Putamen (tissue), 1 donor: ENCODE measurements at regions not wholly inside any gene's neighbourhood (a gene's known extent, or its start where the extent isn't known, plus 50 kb on each side); places are given as distances from the start of the nearest gene placed in this dataset.

Experiments used
- DNase-seq: peaks from one replicate; pipeline ENCODE4 v3.0.0-alpha.2; 2016; ENCODE audit warnings: low spot score

DNA sequence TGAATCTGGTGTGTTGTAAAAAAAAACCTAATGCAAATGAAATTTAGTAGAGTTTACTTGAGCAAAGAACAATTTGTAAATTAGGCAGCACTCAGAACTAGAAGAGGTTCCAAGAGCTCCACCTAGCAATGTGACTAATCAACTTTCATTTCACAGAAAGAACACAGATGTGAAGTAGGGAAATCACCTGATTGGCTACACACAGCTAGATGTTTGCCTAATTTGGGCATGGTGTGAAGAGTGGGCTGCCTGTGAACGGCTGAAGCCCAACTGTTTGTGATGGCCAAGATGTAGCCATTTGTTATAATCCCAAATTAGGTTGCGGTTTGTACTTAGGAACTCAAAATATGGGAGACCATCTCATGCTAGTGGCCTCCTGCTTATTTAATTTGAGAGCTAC, 724.4 kb upstream of the SLITRK5 start:
- no peak for DNase-seq

GRCh38 chr13:86954341-86954740, 716.8 kb upstream of the SLITRK5 start:
- no peak for DNase-seq

- no peak for DNase-seq
Measured at GRCh38 chr13:86960876-86961275, 710.3 kb upstream of the SLITRK5 start.

- no peak for DNase-seq
Measured at GRCh38 chr13:86974251-86974994, 696.7 kb upstream of the SLITRK5 start.

DNA sequence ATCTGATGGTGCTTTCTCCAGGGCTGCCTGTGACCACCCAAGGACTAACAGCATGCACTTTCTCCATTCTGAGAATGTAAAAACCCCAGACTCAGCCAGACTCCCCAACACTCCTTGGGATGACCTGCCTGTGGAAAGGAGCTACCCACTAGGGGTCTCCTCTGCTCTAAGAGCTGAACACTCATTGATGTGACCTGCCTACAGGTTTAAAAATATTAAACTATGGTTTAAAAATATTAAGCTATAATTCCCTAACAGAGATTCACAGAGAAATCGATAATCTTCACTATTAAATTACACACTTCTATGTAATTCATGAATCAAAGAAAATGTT, 696.2 kb upstream of the SLITRK5 start:
- no peak for DNase-seq

- no peak for DNase-seq
Measured at GRCh38 chr13:86976521-86977324, 694.4 kb upstream of the SLITRK5 start.

DNA sequence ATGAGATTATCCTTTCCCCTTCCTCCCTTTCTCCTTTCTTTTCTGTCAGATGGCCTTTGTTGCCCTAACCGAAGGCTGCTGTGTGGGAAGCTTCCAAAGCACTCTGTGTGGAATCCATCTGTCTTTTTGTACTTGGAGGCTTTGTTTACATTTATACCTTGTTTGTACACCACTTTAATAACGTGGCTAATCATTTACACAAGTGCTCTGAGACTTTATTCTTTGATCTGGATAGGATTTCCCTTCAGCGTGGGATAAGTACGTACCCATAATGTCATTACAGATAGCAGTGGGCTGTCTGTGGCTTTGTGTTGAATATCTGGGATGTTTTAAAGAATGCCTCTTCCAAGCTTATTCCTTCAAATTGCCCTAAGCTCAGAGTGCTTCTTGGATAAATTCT, 684.7 kb upstream of the SLITRK5 start:
- DNase-seq, result no peak

- DNase-seq, result no peak
Measured at GRCh38 chr13:86992251-86992650, 678.9 kb upstream of the SLITRK5 start.

GRCh38 chr13:87003265-87003664, 667.9 kb upstream of the SLITRK5 start:
- no peak for DNase-seq

DNA sequence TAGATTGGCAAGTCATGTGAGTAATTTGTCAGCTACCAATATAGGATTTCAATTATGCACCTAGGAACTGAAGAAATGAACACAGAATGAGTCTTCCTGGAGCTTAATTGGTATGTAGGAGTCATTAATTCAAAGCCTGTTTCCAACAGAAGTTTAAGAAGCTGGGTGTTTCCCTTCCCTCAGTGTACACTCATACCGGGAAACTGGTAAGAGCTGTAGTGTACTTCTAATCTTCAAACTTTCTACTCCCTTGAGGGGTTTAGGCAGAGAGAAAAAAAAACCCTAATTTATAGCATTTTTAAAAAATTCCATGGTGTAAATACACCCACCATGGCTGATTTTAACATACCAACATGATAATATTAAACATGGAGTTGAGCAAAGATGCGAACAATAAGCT, 665.7 kb upstream of the SLITRK5 start:
- DNase-seq, result no peak

GRCh38 chr13:87035526-87035925, 635.6 kb upstream of the SLITRK5 start:
- DNase-seq, result no peak

DNA sequence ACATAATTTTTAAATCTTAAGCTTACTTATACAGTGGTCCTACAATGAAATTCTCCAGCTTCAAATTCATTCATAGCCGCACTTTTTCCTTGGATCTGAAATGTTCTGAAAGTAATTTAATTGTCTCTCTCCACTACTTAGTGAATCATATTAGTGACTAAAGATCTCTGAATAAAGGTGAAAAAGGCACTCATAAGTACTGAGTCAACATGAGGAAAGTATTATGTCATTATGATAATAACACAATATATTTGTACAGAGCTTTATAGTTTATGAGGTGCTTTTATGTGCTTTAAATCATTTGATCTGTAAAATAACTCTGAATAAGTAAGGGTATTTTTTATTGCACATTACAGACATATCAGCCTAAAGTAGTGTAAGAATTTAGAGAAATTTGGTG, 628.2 kb upstream of the SLITRK5 start:
- no peak for DNase-seq

GRCh38 chr13:87052731-87053130, 618.4 kb upstream of the SLITRK5 start:
- no peak for DNase-seq

DNA sequence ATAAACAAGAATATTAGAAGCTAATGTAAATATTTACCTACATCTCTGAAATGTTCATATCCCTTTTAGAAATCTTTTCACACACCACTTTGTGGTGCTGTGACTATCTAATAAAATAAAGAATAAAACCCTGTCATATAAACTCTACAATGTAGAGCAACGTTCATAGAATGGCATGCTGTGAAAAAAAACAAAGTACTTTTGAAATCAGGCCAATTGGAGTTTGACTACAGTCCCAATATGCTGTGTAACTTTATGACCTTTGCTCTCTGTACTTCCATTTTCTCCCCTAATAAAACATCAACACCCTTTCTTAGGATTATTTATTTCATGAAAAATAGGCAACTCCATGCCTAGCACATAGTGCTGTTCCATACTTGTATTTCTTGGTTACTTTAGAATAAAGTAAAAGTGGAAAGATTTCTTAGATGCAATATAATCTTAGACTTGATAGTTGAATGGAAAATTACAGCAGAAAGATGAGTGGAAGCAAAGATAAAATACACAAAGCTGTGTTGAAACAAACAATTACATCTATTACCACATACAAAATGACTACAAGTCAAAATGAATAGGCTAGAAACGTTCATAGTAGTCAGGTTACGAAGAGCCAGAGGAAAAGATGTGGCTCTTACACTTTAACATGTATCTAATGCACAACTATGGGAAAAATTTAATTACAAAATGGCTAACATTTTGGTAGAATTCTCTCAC, 613.2 kb upstream of the SLITRK5 start:
- DNase-seq, result no peak

DNA sequence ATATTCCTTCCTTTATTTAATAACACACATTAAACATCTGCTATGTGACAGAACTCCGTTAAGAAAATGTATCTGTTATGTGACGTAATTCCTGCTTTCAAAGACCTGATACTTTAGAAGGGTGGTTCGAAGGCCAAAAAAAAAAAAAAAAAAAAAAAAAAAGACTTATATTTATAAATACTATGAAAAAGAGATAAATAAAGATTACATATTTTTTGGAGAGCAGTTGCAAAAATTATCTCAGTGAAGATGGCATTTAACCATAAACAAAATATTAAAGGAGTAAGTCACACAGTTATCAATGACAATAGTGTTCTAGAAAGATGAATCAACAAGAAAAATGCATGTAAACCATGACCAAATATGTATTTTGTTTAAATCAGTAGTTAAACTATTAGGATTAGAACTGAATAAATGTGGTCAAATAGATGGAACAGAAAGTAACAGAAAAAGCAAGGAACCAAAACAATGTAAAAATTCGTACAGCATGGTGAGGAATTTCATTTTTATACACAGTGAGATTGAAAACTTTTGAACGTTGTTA, 612.3 kb upstream of the SLITRK5 start:
- no peak for DNase-seq

GRCh38 chr13:87078947-87079795, 592.0 kb upstream of the SLITRK5 start:
- no peak for DNase-seq

GRCh38 chr13:87080100-87080779, 590.9 kb upstream of the SLITRK5 start:
- no peak for DNase-seq

DNA sequence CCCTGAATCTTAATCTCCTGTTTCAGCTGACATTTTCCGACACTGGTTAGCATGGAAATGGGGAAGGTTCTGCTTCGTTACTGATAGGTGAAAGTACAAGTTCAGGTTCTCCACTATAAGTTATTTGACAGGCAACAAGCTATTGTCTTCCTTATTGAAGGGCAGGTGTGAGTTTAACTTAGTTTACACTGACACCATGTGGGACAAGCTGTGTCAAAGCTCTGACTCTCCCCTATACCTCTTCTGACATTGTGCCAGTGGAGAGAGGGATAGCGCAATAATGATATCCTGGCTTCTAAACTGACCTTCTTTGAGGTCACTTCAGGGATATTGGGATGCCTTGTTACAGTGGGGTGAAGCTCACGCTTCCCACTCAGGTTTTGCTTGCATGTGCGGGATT, 587.0 kb upstream of the SLITRK5 start:
- DNase-seq, result no peak

- DNase-seq, result no peak
Measured at GRCh38 chr13:87087741-87088140, 583.4 kb upstream of the SLITRK5 start.

- DNase-seq, result no peak
Measured at GRCh38 chr13:87089391-87089790, 581.8 kb upstream of the SLITRK5 start.

DNA sequence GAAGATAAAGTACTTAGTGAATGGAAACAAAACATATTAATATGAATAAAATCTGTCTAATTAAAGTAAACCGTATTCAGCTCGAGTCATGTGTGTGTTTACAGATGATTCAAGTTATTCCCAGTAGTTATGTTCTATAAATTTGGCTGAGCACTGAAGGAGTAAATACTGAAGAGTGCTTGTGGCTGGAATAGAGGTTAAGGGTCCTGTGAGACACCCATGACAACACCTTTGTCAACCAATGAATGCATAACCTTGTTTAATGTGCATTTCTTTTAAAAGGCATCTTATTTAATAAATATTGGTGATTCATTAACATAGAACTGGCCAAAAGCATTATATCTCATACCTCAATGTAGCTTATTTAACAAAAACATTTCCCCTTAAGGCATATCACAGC, 577.8 kb upstream of the SLITRK5 start:
- no peak for DNase-seq
